ENCODE measurements at regions not wholly inside any gene's neighbourhood (a gene's known extent, or its start where the extent isn't known, plus 50 kb on each side); places are given as distances from the start of the nearest gene placed in this dataset.

DNA sequence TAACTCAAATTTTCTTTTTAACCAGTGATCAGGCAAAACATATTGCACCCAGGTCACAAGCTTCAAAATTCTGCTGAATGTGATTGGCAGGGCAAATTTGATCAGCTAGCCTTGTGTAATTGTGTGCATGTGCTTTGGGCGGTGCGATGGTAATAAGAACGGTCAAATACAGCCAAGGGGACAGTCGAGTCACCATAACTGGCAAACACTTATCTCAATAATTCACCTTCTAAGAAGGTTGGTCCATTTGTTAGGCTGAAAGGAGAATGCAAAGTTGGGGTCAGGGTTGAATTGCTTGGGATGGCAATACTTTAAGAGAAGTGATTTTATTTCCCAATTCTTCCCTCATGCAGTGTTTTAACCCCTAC, 302.4 kb upstream of the PDZRN3 start:
- Histone ChIP-seq H3K4me1 (no peaks in the 10 kb centered on the region), H3K9me3 (replicated peaks) (no peaks in the 10 kb centered on the region), H3K27ac (replicated peaks) (no peak overlapping the region), H3K4me3 (no peak overlapping the region), H3K36me3 (no peaks in the 10 kb centered on the region), H3K27me3 (ENCODE audit: low read depth) (no peaks in the 10 kb centered on the region)
- intact Hi-C loops (cut with micrococcal nuclease) = no loop called here
- no peak for DNase-seq
- TF ChIP-seq, protein P1, sequence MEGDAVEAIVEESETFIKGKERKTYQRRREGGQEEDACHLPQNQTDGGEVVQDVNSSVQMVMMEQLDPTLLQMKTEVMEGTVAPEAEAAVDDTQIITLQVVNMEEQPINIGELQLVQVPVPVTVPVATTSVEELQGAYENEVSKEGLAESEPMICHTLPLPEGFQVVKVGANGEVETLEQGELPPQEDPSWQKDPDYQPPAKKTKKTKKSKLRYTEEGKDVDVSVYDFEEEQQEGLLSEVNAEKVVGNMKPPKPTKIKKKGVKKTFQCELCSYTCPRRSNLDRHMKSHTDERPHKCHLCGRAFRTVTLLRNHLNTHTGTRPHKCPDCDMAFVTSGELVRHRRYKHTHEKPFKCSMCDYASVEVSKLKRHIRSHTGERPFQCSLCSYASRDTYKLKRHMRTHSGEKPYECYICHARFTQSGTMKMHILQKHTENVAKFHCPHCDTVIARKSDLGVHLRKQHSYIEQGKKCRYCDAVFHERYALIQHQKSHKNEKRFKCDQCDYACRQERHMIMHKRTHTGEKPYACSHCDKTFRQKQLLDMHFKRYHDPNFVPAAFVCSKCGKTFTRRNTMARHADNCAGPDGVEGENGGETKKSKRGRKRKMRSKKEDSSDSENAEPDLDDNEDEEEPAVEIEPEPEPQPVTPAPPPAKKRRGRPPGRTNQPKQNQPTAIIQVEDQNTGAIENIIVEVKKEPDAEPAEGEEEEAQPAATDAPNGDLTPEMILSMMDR (IDR thresholded peaks at IDR 0.05; ENCODE audit: borderline replicate concordance) = no peak

DNA sequence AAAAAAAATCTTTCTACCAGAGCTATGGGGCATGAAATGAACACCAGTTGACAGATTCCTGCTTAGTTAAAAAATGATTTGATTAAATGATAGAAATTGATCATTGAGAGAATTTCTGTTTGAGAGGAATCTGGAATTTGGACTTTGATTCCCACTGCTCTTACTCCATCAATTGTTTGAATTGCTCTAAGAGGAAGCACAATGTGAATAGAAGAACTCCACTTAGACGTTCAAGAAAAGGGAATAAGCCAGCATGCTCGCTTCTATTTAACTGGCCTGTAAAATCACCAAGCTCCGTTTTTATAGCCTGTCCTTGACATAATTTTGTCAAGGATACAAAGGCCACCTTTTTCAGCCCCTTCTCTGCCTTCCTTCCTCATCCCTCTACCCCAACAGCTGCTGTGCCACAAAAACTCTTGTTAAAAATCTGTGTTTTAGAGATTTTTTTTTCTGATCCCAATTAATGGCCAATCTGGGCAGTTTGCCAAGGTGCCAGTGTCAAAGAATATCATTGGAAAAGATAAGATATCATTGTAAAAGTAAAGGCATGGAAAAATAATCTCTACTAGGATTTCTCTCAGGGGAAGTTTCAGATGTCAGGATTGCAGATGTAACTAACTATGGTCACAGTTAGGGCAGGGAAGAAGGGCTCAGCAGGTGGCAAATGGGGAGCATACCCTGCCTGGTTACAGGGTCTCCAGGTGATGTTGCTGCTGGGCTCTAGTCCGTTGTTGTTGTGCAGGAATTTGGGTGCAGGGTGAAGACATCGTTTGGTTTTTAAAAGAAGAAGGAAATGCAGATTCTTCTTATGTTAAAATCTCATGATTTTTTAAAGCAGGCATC, 301.8 kb upstream of the PDZRN3 start:
- TF ChIP-seq, protein P1 (IDR thresholded peaks at IDR 0.05; ENCODE audit: borderline replicate concordance) = no peak
- intact Hi-C loops (cut with micrococcal nuclease) = no loop called here
- Histone ChIP-seq H3K27ac (replicated peaks) (no peak overlapping the region), H3K4me1 (no peaks in the 10 kb centered on the region), H3K36me3 (no peaks in the 10 kb centered on the region), H3K27me3 (ENCODE audit: low read depth) (no peaks in the 10 kb centered on the region), H3K4me3 (no peak overlapping the region), H3K9me3 (replicated peaks) (peaks cover 3% of the 10 kb centered on the region)
- no peak for DNase-seq

DNA sequence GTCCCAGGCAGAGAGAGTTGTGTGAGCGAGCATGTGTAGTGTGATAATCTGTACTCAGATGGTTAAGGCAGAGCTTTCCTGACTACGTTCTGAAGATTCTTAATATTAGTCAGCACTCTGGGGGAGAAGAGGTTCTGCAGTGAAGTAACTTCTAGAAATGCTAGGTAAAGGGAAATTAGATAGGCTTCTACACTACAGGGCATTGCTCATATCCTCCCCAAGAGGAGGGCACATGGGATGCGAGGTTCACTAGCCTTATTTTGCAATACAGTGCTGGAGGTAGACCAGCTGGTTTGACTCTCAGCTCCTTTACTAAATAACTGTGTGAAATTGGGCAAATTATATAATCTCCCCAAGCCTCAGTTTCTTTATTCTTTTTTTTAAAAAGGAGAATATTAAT, 300.3 kb upstream of the PDZRN3 start:
- intact Hi-C loops (cut with micrococcal nuclease) = no loop called here
- H3K36me3 ChIP-seq = no peaks in the 10 kb centered on the region
- H3K9me3 ChIP-seq (replicated peaks) = peaks cover 4% of the 10 kb centered on the region
- H3K27me3 ChIP-seq (ENCODE audit: low read depth) = no peaks in the 10 kb centered on the region
- no peaks in the 10 kb centered on the region for H3K4me1 ChIP-seq
- no peak for DNase-seq
- H3K27ac ChIP-seq (replicated peaks) = no peak overlapping the region
- no peak overlapping the region for H3K4me3 ChIP-seq
- TF ChIP-seq, protein P1 (IDR thresholded peaks at IDR 0.05; ENCODE audit: borderline replicate concordance) = no peak

DNA sequence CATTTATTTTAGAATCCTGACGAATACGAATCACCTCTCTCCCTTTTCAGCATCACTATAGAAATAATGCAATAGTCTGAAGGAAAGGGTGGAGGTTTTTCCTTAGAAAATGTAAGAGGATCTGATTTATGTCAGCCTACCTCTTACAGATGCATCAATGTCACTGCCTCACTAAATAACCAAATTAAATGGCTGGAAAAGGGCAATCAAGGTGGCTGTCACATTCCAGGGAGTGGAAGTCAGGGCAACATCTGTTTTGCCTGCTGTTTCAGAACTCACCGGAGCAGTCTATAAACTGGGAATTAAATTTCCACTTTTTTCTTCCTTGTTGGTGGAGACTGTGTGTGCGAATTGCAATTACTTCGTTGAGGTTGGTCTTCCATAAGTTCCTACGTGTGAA, 299.3 kb upstream of the PDZRN3 start:
- Histone ChIP-seq H3K9me3 (replicated peaks) (peaks cover 4% of the 10 kb centered on the region), H3K36me3 (no peaks in the 10 kb centered on the region), H3K27ac (replicated peaks) (no peak overlapping the region), H3K4me1 (no peaks in the 10 kb centered on the region), H3K4me3 (no peak overlapping the region), H3K27me3 (ENCODE audit: low read depth) (no peaks in the 10 kb centered on the region)
- intact Hi-C loops (cut with micrococcal nuclease) = no loop called here
- DNase-seq = no peak
- TF ChIP-seq, protein P1 (IDR thresholded peaks at IDR 0.05; ENCODE audit: borderline replicate concordance) = no peak

DNA sequence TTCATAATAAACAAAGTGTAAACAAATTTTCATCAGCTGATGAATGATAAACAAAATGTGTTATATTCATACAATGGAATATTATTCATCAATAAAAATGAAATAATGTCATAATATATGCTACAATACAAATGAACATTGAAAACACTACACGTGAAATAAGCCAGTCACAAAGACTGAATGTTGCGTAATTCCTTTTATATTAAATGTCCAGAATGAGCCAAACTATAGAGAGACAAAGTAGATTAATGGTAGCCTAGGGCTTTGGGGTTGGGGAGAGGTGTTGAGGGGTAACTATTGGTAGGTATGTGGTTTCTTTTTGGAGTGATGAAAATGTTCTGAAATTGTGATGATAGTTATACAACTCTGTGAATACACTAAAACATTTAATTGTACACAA, 292.9 kb upstream of the PDZRN3 start:
- TF ChIP-seq, protein P1 (IDR thresholded peaks at IDR 0.05; ENCODE audit: borderline replicate concordance) = no peak
- Histone ChIP-seq H3K4me3 (no peak overlapping the region), H3K9me3 (replicated peaks) (peaks cover 4% of the 10 kb centered on the region), H3K4me1 (no peaks in the 10 kb centered on the region), H3K27ac (replicated peaks) (no peak overlapping the region), H3K36me3 (no peaks in the 10 kb centered on the region), H3K27me3 (ENCODE audit: low read depth) (no peaks in the 10 kb centered on the region)
- intact Hi-C loops (cut with micrococcal nuclease) = no loop called here
- DNase-seq = no peak

Measured in left ventricle myocardium inferior (tissue), 1 donor.